CD14-positive monocyte (primary cell): ENCODE measurements at regions not wholly inside any gene's neighbourhood (a gene's known extent, or its start where the extent isn't known, plus 50 kb on each side); places are given as distances from the start of the nearest gene placed in this dataset.

Source experiments
- DNase-seq, 3 donors: peaks; one replicate each; pipeline ENCODE4 v3.0.0-alpha.2; 2011 to 2022
- H2AFZ ChIP-seq: 2 replicates; pipeline ENCODE4 v1.6.0; 2012; ENCODE audit warnings: mild to moderate bottlenecking, low read depth, low read length, inconsistent platforms; ENCODE audit not compliant: insufficient read depth, poor library complexity, severe bottlenecking
- H3K27ac ChIP-seq, 2 donors: 1 replicate in 1 of 2; 2 replicates in 1 of 2; pipeline ENCODE4 v1.5.1; 2012 to 2013; ENCODE audit warnings: low read length in 2 of 2, control low read depth in 1 of 2, inconsistent platforms in 1 of 2, low read depth in 1 of 2, mild to moderate bottlenecking in 1 of 2
- H3K27me3 ChIP-seq, 2 donors: one replicate each; pipeline versions ENCODE4 v1.6.0 to v1.6.1; 2011 to 2013; ENCODE audit warnings: low read length in 2 of 2; ENCODE audit not compliant: control insufficient read depth in 2 of 2, insufficient read depth in 2 of 2
- H3K36me3 ChIP-seq, 2 donors: replicated peaks in 1 of 2; 1 replicate in 1 of 2; 2 replicates in 1 of 2; pipeline versions ENCODE4 v1.5.1 to v1.6.1; 2012 to 2013; ENCODE audit warnings: low read length in 2 of 2, control low read depth in 1 of 2, inconsistent platforms in 1 of 2, mild to moderate bottlenecking in 1 of 2; ENCODE audit not compliant: insufficient read depth in 2 of 2, control insufficient read depth in 1 of 2
- H3K4me1 ChIP-seq, 2 donors: 1 replicate in 1 of 2; 2 replicates in 1 of 2; pipeline versions ENCODE4 v1.5.1 to v1.6.1; 2012 to 2013; ENCODE audit warnings: low read length in 2 of 2, control low read depth in 1 of 2, inconsistent platforms in 1 of 2, mild to moderate bottlenecking in 1 of 2, moderate library complexity in 1 of 2; ENCODE audit not compliant: insufficient read depth in 2 of 2, control insufficient read depth in 1 of 2
- H3K4me2 ChIP-seq: replicated peaks from 2 replicates; pipeline ENCODE3; 2012; ENCODE audit warnings: low read length, moderate library complexity, mild to moderate bottlenecking; ENCODE audit not compliant: poor library complexity, severe bottlenecking; ENCODE audit errors: extremely low read depth
- H3K4me3 ChIP-seq, 3 experiments: fragments of 200-600 bp in 1 of 3; sonication (generic) in 1 of 3; replicated peaks in 1 of 3; 1 replicate in 2 of 3; 2 replicates in 1 of 3; pipeline ENCODE4 v1.5.1; 2011 to 2013; ENCODE audit warnings: low read length in 3 of 3, mild to moderate bottlenecking in 3 of 3, control low read depth in 2 of 3, low read depth in 2 of 3, inconsistent platforms in 1 of 3, moderate library complexity in 1 of 3
- H3K79me2 ChIP-seq: 2 replicates; pipeline ENCODE4 v1.6.0; 2012; ENCODE audit warnings: mild to moderate bottlenecking, control low read depth, inconsistent platforms, low read length, moderate library complexity; ENCODE audit not compliant: insufficient read depth
- H3K9ac ChIP-seq: 2 replicates; pipeline ENCODE4 v1.6.0; 2017; ENCODE audit warnings: low read length, mild to moderate bottlenecking; ENCODE audit not compliant: insufficient read depth, poor library complexity, severe bottlenecking
- H3K9me3 ChIP-seq, 2 donors: replicated peaks in 1 of 2; 1 replicate in 1 of 2; 2 replicates in 1 of 2; pipeline versions ENCODE4 v1.5.1 to v1.6.1; 2012 to 2013; ENCODE audit warnings: low read length in 2 of 2, control low read depth in 1 of 2; ENCODE audit not compliant: control insufficient read depth in 1 of 2, insufficient read depth in 1 of 2
- H4K20me1 ChIP-seq: 2 replicates; pipeline ENCODE4 v1.6.0; 2012; ENCODE audit warnings: mild to moderate bottlenecking, low read length, control low read depth, moderate library complexity; ENCODE audit not compliant: insufficient read depth
- H3K27ac Mint-ChIP-seq, 7 donors: one replicate each; pipeline ENCODE4 v1.8.0; 2020; ENCODE audit warnings: mild to moderate bottlenecking in 7 of 7, mixed read lengths in 7 of 7, moderate library complexity in 6 of 7, inconsistent platforms in 2 of 7
- H3K27me3 Mint-ChIP-seq, 3 donors: one replicate each; pipeline ENCODE4 v1.8.0; 2021 to 2022; ENCODE audit warnings: low read depth in 3 of 3, mild to moderate bottlenecking in 3 of 3, mixed read lengths in 3 of 3, moderate library complexity in 3 of 3, inconsistent platforms in 1 of 3
- H3K36me3 Mint-ChIP-seq, 2 donors: one replicate each; pipeline ENCODE4 v1.8.0; 2020; ENCODE audit warnings: mixed read lengths in 2 of 2, inconsistent platforms in 1 of 2, mild to moderate bottlenecking in 1 of 2
- H3K4me1 Mint-ChIP-seq: one replicate; pipeline ENCODE4 v1.8.0; 2020; ENCODE audit warnings: mild to moderate bottlenecking, mixed read lengths
- H3K4me3 Mint-ChIP-seq, 2 donors: one replicate each; pipeline ENCODE4 v1.8.0; 2020; ENCODE audit warnings: mild to moderate bottlenecking in 2 of 2, mixed read lengths in 2 of 2, moderate library complexity in 1 of 2
- H3K9me3 Mint-ChIP-seq, 7 donors: one replicate each; pipeline ENCODE4 v1.8.0; 2020 to 2022; ENCODE audit warnings: mixed read lengths in 7 of 7, mild to moderate bottlenecking in 6 of 7, moderate library complexity in 6 of 7, inconsistent platforms in 2 of 7
- WGBS: methylation state at CpG from one replicate; pipeline ENCODE4 v1.1.5; 2013; ENCODE audit warnings: missing lambda C conversion rate; ENCODE audit not compliant: insufficient coverage; 5-methylcytosine and 5-hydroxymethylcytosine counted together
- intact Hi-C, 2 donors: fragments of 100-400 bp; cut with micrococcal nuclease; formaldehyde crosslinking; loops; one replicate each; pipeline versions ENCODE4 v1.15.0 to v1.15.1; 2023
- TF ChIP-seq, protein P1 (sequence below): fragments of 200-600 bp; IDR thresholded peaks from one replicate; pipeline ENCODE4 v1.8.0; 2022; ENCODE audit warnings: antibody characterized with exemption, mild to moderate bottlenecking

- Mint-ChIP-seq H3K4me3 (no peak overlapping the region), H3K27me3 (no peaks in the 10 kb centered on the region), H3K4me1 (no peaks in the 10 kb centered on the region), H3K36me3 (no peaks in the 10 kb centered on the region), H3K9me3 (peaks cover 0 to 5% (median 2%) of the 10 kb centered on the region in 7 donors), H3K27ac (no peak overlapping the region)
- no peak overlapping the region for H3K27ac ChIP-seq
- no peak for DNase-seq
- no peak overlapping the region for H3K9ac ChIP-seq
- H3K27me3 ChIP-seq: no peaks in the 10 kb centered on the region
- no peaks in the 10 kb centered on the region for H3K9me3 ChIP-seq
- no peaks in the 10 kb centered on the region for H4K20me1 ChIP-seq
- no peaks in the 10 kb centered on the region for H3K36me3 ChIP-seq
- H3K4me3 ChIP-seq: no peak overlapping the region
- H2AFZ ChIP-seq: no peak overlapping the region
- H3K79me2 ChIP-seq: no peaks in the 10 kb centered on the region
- H3K4me1 ChIP-seq: no peaks in the 10 kb centered on the region
- WGBS: no CpG with 5 or more reads among the region's 3 CpGs
- TF ChIP-seq, protein P1, sequence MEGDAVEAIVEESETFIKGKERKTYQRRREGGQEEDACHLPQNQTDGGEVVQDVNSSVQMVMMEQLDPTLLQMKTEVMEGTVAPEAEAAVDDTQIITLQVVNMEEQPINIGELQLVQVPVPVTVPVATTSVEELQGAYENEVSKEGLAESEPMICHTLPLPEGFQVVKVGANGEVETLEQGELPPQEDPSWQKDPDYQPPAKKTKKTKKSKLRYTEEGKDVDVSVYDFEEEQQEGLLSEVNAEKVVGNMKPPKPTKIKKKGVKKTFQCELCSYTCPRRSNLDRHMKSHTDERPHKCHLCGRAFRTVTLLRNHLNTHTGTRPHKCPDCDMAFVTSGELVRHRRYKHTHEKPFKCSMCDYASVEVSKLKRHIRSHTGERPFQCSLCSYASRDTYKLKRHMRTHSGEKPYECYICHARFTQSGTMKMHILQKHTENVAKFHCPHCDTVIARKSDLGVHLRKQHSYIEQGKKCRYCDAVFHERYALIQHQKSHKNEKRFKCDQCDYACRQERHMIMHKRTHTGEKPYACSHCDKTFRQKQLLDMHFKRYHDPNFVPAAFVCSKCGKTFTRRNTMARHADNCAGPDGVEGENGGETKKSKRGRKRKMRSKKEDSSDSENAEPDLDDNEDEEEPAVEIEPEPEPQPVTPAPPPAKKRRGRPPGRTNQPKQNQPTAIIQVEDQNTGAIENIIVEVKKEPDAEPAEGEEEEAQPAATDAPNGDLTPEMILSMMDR: no peak
- intact Hi-C loops: no loop called here
- no peak overlapping the region for H3K4me2 ChIP-seq
These were observed 660.0 kb upstream of the B3GALT2 start for GRCh38 chr1:193846411-193846810.

- no peaks in the 10 kb centered on the region for H3K27me3 ChIP-seq
- no CpG with 5 or more reads among the region's 2 CpGs for WGBS
- H3K4me3 ChIP-seq: no peak overlapping the region
- no peaks in the 10 kb centered on the region for H3K79me2 ChIP-seq
- no peaks in the 10 kb centered on the region for H3K36me3 ChIP-seq
- H3K4me2 ChIP-seq: no peak overlapping the region
- Mint-ChIP-seq H3K27me3 (no peaks in the 10 kb centered on the region), H3K9me3 (peaks cover 0 to 5% (median 2%) of the 10 kb centered on the region in 7 donors), H3K36me3 (no peaks in the 10 kb centered on the region), H3K4me1 (no peaks in the 10 kb centered on the region), H3K4me3 (no peak overlapping the region), H3K27ac (no peak overlapping the region)
- intact Hi-C loops: no loop called here
- H3K9me3 ChIP-seq: peaks cover 0 to 4% of the 10 kb centered on the region in 2 donors
- no peak overlapping the region for H3K27ac ChIP-seq
- TF ChIP-seq, protein P1: no peak
- H3K4me1 ChIP-seq: no peaks in the 10 kb centered on the region
- no peak for DNase-seq
- no peaks in the 10 kb centered on the region for H4K20me1 ChIP-seq
- no peak overlapping the region for H2AFZ ChIP-seq
- H3K9ac ChIP-seq: no peak overlapping the region
These were observed 655.4 kb upstream of the B3GALT2 start for GRCh38 chr1:193841857-193842256.
